RWPE1 (cell line): ENCODE measurements at regions not wholly inside any gene's neighbourhood (a gene's known extent, or its start where the extent isn't known, plus 50 kb on each side); places are given as distances from the start of the nearest gene placed in this dataset.

Experiments used
- CTCF ChIA-PET: fragments of 350-600 bp; sonication (Branson Sonifier 250); formaldehyde crosslinking; extraction: SDS; loops from one replicate; lab custom pipeline; 2021; lab: Yijun Ruan, JAX
- POLR2A ChIA-PET: fragments of 400-600 bp; formaldehyde crosslinking; extraction: SDS; loops from one replicate; lab custom pipeline; 2020; ENCODE audit warnings: antibody characterized with exemption; ENCODE audit not compliant: low non-redundant PET; lab: Yijun Ruan, JAX
- DNase-seq: peaks from one replicate; pipeline ENCODE4 v3.0.0; 2012; ENCODE audit warnings: low spot score
- H3K27ac ChIP-seq: fragments of 450-650 bp; 2 replicates; pipeline ENCODE4 v1.5.1; 2017
- CTCF ChIP-seq: fragments of 450-650 bp; conservative IDR thresholded peaks from 2 replicates; pipeline ENCODE4 v1.5.1; 2017; ENCODE audit warnings: low read depth, mild to moderate bottlenecking

- H3K27ac ChIP-seq, result peak overlapping the region; percentile 68
- DNase-seq, result peak; percentile 80
- TF ChIP-seq CTCF, result no peak
- POLR2A ChIA-PET, result no interaction called here
- CTCF ChIA-PET, result interaction anchor here (0.7 kb wide), 1 partner anchor 451 kb away, joined by 3 read pairs; no protein-coding TSS in a partner anchor
Observed at GRCh38 chr1:4603295-4604110, 50.9 kb upstream of the AJAP1 start.
